ENCODE measurements at regions not wholly inside any gene's neighbourhood (a gene's known extent, or its start where the extent isn't known, plus 50 kb on each side); places are given as distances from the start of the nearest gene placed in this dataset.

GRCh38 chr11:25928076-25928475 lies 403.9 kb upstream of the ANO3 start:
- POLR2A ChIA-PET = no interaction called here
- CTCF ChIA-PET = no interaction called here
- no peak for TF ChIP-seq ZNF302 (CRISPR knock-in tag; IDR thresholded peaks at IDR 0.05)
- FAIRE-seq = no peak
- Histone ChIP-seq H3K4me3 (no peak overlapping the region), H3K27ac (no peak overlapping the region), H3K9me3 (no peaks in the 10 kb centered on the region), H3K4me1 (no peaks in the 10 kb centered on the region), H3K4me2 (no peak overlapping the region)
- no peak for DNase-seq (ENCODE audit: low read depth in 1 of 2, low spot score in 1 of 2)
- WGBS (ENCODE audit: missing lambda C conversion rate) = 2% methylated on average over 2 of the region's 2 CpGs
- no peak for ATAC-seq

GRCh38 chr11:25938952-25939351 lies 393.0 kb upstream of the ANO3 start:
- H3K4me2 ChIP-seq = no peak overlapping the region

GRCh38 chr11:25939691-25940090 lies 392.2 kb upstream of the ANO3 start:
- H3K27ac ChIP-seq = no peak overlapping the region
- no peak overlapping the region for H3K4me3 ChIP-seq
- H3K9me3 ChIP-seq = no peaks in the 10 kb centered on the region
- DNase-seq (ENCODE audit: low read depth in 1 of 2, low spot score in 1 of 2) (no peak), ATAC-seq (no peak), FAIRE-seq (no peak)
- TF ChIP-seq ZSCAN20 (CRISPR knock-in tag; IDR thresholded peaks at IDR 0.05) = no peak
- TF ChIP-seq EP300 (IDR thresholded peaks at IDR 0.05) = no peak
- TF ChIP-seq KDM5A (IDR thresholded peaks at IDR 0.05) = no peak
- TF ChIP-seq EHF (CRISPR knock-in tag; IDR thresholded peaks at IDR 0.05) = no peak
- TF ChIP-seq SREBF2 (IDR thresholded peaks at IDR 0.05) = no peak
- TF ChIP-seq BHLHE40 (IDR thresholded peaks at IDR 0.05; ENCODE audit: low read depth, low read length) = no peak
- TF ChIP-seq TFCP2L1 (CRISPR knock-in tag; IDR thresholded peaks at IDR 0.05) = no peak
- TF ChIP-seq MAX (IDR thresholded peaks at IDR 0.05) = no peak
- TF ChIP-seq HES2 (IDR thresholded peaks at IDR 0.05) = no peak
- TF ChIP-seq CHD4 (IDR thresholded peaks at IDR 0.05; ENCODE audit: borderline replicate concordance) = no peak
- TF ChIP-seq HOXA7 (CRISPR knock-in tag; IDR thresholded peaks at IDR 0.05) = no peak
- no peak for TF ChIP-seq TP53 (CRISPR knock-in tag; IDR thresholded peaks at IDR 0.05)
- WGBS (ENCODE audit: missing lambda C conversion rate) = 12% methylated on average over 2 of the region's 2 CpGs
- ChIA-PET CTCF (no interaction called here), POLR2A (no interaction called here)
- H3K4me2 ChIP-seq = no peak overlapping the region
- no peaks in the 10 kb centered on the region for H3K4me1 ChIP-seq

More at GRCh38 chr11:25938952-25939351, 393.0 kb upstream of the ANO3 start:
- 12% methylated on average over 1 of the region's 1 CpG for WGBS (ENCODE audit: missing lambda C conversion rate)
- Histone ChIP-seq H3K4me1 (no peaks in the 10 kb centered on the region), H3K9me3 (no peaks in the 10 kb centered on the region), H3K27ac (no peak overlapping the region), H3K4me3 (no peak overlapping the region)
- no peak for ATAC-seq
- ChIA-PET POLR2A (no interaction called here), CTCF (no interaction called here)
- FAIRE-seq = no peak
- TF ChIP-seq PHF8 (IDR thresholded peaks at IDR 0.05; ENCODE audit: borderline replicate concordance, low read depth) (no peak), HOXB13 (CRISPR knock-in tag; IDR thresholded peaks at IDR 0.05; ENCODE audit: low read depth) (no peak), JUN (IDR thresholded peaks at IDR 0.05) (no peak), EHF (CRISPR knock-in tag; IDR thresholded peaks at IDR 0.05) (no peak)
- DNase-seq (ENCODE audit: low read depth in 1 of 2, low spot score in 1 of 2) = no peak

DNA sequence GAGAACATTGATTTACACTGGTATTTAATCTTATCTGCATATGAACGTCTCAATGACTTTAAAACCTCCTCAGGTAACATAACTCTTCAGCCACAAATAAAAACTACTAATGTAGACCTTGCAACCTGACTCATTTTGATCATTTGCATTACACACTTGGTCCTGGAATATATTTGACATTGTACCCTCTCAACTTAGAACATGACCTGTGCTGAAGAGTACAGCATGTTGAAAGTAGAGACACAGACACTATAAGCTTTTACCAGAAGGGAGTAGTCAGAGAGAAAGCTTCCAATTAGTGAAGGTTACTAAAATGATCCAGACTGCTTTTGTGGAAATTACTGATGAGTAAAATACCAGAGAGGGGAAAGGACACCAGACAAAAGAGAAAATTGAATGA lies 390.6 kb upstream of the ANO3 start:
- DNase-seq (ENCODE audit: low read depth in 1 of 2, low spot score in 1 of 2) (no peak), ATAC-seq (no peak), FAIRE-seq (no peak)
- Histone ChIP-seq H3K9me3 (no peaks in the 10 kb centered on the region), H3K27ac (no peak overlapping the region), H3K4me3 (no peak overlapping the region), H3K4me2 (no peak overlapping the region), H3K4me1 (no peaks in the 10 kb centered on the region)
- POLR2A ChIA-PET = no interaction called here
- TF ChIP-seq HOXB13 (CRISPR knock-in tag; IDR thresholded peaks at IDR 0.05; ENCODE audit: low read depth) (no peak), HEYL (CRISPR knock-in tag; IDR thresholded peaks at IDR 0.05) (no peak), JUN (IDR thresholded peaks at IDR 0.05) (no peak), NR3C1 (IDR thresholded peaks at IDR 0.05) (no peak)
- WGBS (ENCODE audit: missing lambda C conversion rate) = 6% methylated on average over 1 of the region's 1 CpG
- CTCF ChIA-PET = no interaction called here

DNA sequence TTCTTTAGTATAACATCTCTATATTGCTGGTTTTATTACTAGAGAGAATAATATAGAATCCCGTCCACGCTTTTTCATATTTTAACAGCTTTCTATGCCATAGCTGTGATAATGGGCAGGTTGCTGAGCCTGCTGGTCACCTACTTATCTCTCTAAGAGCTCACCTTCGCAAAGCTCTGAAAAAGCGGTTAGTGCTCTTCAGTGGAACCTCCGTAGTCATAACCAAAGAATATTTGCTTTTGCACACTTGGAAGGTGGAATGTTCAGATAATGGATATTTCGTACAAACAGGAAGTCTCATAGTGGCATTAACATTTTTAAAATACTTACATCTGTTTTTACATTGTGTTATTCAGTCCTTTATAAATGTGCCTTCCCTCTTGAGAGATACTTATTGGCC lies 388.9 kb upstream of the ANO3 start:
- FAIRE-seq (no peak), DNase-seq (ENCODE audit: low read depth in 1 of 2, low spot score in 1 of 2) (no peak), ATAC-seq (no peak)
- no peaks in the 10 kb centered on the region for H3K4me1 ChIP-seq
- H3K27ac ChIP-seq = no peak overlapping the region
- H3K4me2 ChIP-seq = no peak overlapping the region
- ChIA-PET CTCF (interaction anchor here (1.4 kb wide), 1 partner anchor 15 kb away, joined by 3 read pairs; no protein-coding TSS in a partner anchor), POLR2A (no interaction called here)
- H3K4me3 ChIP-seq = no peak overlapping the region
- WGBS (ENCODE audit: missing lambda C conversion rate) = 43% methylated on average over 6 of the region's 6 CpGs
- H3K9me3 ChIP-seq = no peaks in the 10 kb centered on the region
- TF ChIP-seq RFX5 (IDR thresholded peaks at IDR 0.05) (no peak), HEYL (CRISPR knock-in tag; IDR thresholded peaks at IDR 0.05) (no peak), MAZ (IDR thresholded peaks at IDR 0.05; ENCODE audit: borderline replicate concordance, low read depth, low read length) (no peak), FOXS1 (CRISPR knock-in tag; IDR thresholded peaks at IDR 0.05) (no peak), HES2 (IDR thresholded peaks at IDR 0.05) (no peak), RARB (CRISPR knock-in tag; IDR thresholded peaks at IDR 0.05) (no peak)

Data from A549 (cell line).